GM20000 (cell line): ENCODE measurements at regions not wholly inside any gene's neighbourhood (a gene's known extent, or its start where the extent isn't known, plus 50 kb on each side); places are given as distances from the start of the nearest gene placed in this dataset.

Experiments used
- DNase-seq: peaks from one replicate; pipeline ENCODE4 v3.0.0; 2012; ENCODE audit warnings: low spot score
- CTCF ChIP-seq: IDR thresholded peaks from 2 replicates; pipeline ENCODE4 v1.5.1; 2012; ENCODE audit warnings: mild to moderate bottlenecking, control low read depth; ENCODE audit errors: extremely low read depth, missing control alignments

DNA sequence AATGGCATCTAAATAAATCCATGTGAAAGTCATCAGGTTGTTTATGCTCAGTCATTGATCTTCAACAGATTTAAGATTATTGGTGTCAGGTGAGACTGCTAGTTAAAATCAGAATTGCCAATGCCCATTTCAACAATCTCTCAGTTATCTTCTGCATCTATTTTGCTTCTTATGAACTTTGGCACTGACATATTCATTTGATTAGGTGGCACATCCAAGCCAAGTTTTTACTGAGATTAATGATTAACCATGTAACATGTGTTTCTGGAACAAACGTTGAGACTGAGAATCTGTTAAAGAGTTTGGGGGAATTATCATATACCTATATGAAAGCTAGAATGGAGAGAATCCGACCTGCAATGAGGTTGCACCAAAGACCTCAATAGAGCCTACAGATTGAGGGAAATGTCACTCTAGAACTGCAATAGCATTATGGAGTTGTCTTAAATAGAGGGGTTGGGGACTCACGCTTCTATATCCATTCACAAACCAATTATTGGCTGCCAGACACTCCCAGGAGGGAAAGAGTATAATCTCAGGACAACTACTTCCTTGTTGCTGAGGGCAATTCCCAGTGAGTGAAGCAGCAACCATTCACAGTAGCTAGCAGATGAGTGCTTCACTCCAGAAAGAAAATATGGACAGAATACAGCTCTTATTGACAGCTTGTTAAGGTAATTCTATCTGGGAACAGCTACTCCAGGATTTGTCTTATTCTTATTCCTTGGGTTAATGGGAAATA is 891.3 kb downstream of the SQOR start:
- no peak for TF ChIP-seq CTCF
- no peak for DNase-seq

- TF ChIP-seq CTCF, result no peak
Measured at GRCh38 chr15:46526726-46527110, 891.9 kb downstream of the SQOR start.

DNA sequence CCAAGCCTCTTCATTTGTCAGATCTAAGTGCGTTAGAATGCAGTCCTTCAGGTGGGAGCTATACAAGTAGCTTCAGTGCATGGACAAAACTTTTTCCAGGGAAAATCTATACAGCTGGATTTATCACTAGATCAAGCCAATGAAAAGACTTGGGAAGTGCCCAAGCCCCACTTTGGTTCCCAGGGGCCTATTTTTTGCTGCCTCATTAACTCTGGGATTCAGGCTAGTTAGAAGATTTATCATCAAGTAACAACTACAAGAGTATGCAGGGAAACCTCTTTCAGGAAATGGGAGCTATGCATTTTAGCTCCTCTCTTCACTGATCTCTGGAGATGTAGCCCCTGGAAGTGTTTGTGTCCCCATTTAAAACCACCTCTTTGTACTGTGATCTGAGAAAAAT is 908.8 kb downstream of the SQOR start:
- no peak for DNase-seq

More at GRCh38 chr15:46526726-46527110, 891.9 kb downstream of the SQOR start:
- DNase-seq, result no peak

GRCh38 chr15:46548989-46549388 is 914.2 kb downstream of the SQOR start:
- TF ChIP-seq CTCF, result no peak
- no peak for DNase-seq

More for the DNA sequence above, 908.8 kb downstream of the SQOR start:
- no peak for TF ChIP-seq CTCF

DNA sequence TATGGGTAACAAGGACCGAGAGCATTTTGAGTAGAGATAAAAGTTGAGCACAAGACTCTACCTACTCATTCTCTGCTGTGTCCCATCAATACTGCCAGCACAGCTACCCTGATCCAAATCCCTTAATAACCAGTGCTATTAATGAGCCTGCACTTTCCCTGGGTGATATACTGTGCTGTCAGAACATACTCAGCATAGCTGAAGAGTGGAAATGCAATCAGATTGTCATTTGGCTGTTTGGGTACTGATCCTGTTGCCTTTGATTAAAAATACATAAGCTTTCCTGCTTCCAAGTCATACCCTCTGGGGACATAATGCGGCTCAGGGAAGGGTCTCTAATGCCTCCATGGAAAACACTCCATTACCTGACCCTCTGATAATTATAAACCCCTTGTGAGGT is 917.5 kb downstream of the SQOR start:
- no peak for DNase-seq
- no peak for TF ChIP-seq CTCF

DNA sequence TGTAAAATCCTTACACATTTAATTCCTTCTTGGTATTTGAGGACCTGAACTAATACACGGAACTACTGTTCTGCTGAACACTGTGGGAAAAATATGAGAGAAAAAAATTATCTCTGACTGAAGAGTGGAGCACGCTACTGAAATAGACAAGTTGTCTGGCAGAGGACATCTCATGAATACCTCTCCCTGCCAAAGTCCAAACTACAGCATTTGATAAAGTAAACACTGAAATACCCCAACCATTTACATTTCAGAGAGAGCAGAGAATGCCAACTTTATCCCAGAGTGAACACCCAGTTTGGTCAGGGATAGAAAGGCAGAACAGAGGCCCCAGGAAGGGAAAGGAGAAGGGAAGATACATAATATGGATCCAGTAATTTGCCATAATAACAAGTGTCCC is 920.7 kb downstream of the SQOR start:
- TF ChIP-seq CTCF, result no peak
- no peak for DNase-seq

GRCh38 chr15:46556010-46556409 is 921.2 kb downstream of the SQOR start:
- no peak for TF ChIP-seq CTCF
- DNase-seq, result no peak
